GM19035 (cell line): ENCODE measurements at regions not wholly inside any gene's neighbourhood (a gene's known extent, or its start where the extent isn't known, plus 50 kb on each side); places are given as distances from the start of the nearest gene placed in this dataset.
A peak's percentile ranks its signal among the peaks of the same experiment; 100 is the strongest.

Experiments
- ATAC-seq: cut with Tn5 transposase; IDR thresholded peaks from one replicate; pipeline ENCODE4 v1.9.1; 2021; ENCODE audit not compliant: unreplicated experiment

DNA sequence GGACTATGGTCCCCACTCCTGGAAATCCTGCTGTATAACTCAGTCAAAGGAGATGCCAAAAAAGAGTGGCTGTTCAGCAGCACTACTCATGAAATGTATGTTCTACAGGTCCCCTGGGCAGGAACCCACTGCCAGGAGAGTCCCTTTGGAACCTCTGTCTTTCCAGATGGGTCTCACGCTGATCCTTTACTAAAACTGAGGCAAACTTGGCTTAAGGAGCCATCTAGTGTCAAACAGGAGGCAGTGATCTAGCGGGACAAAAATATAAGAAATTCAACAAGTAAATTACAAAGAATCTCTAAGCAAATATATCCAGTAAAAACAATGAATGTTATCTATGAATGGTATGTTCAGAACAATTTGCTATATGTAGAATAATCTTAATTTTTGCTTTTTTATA is 80.5 kb upstream of the PRMT6 start:
- ATAC-seq: no peak

DNA sequence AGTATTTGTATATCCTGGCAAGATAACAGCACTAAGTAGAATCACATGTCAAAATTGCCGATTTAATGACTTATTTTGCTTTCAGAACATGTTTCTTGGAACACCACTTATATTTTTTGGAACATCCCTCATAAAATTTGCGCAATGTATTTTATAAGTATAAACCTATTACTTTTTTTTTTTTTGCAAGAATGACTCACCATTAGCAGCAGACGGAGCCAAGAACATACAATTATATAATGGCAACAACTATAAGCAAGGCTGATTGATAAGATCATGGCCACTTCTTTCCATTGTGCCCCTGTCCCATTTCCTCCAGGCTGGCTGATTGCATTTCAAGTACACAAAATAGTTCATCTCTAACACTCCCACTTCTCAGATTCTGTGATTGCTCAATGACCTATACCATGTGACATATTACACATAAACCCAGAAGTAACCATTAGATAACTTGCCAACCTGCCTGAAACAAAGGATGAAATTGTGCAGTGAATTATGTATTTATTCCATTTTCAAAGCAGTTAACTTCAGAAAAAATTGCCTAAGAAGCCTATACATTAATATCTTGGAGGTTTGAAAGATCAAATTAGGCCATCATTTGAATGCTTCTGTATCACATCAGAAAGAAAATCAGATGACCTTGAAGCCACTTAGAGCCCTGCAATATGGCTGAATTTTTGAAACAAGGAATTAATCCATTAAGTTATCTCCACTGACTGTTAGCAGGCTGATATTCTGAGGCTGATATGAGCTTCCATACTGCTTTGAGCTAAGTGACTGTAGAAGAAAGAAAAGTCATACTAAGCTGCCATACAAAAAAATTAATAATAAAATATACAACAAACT is 77.8 kb upstream of the PRMT6 start:
- ATAC-seq: no peak

DNA sequence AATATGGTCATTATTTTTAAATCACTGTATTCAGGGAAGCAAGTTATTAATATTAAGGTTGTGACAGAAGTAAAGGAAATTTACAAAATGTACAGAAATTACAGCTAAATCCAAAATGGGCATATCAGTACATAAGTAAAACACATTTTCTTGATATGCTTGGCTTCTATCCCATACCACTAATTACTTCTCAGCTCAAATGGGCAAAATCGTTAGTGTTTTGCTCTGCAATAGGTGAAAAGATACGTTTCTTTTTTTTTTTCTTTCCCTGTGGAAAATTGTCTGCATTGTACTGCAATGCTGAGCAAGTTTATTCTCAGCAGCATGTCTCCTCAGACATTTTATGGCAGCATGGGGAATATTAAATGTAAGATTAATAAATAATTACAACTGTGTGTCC is 77.1 kb upstream of the PRMT6 start:
- ATAC-seq: no peak

DNA sequence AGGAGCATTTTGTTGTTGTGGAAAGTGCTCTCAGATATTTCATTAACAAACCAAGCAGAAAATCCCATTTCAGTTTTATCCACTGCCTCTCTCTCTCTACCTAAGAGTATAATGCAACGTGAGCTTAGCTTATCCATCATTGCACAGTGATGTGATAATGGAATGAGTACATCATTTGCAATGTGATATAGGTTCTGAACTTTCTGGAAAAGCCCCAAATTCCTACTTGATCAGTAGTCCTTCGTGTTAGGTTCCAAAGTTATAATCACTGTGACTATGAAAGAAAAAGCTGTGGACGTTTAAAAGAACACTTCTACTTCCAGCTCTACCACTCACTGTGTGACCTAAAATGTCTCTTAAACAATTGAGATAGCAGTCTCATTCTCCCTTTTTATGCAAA is 76.4 kb upstream of the PRMT6 start:
- ATAC-seq: no peak

DNA sequence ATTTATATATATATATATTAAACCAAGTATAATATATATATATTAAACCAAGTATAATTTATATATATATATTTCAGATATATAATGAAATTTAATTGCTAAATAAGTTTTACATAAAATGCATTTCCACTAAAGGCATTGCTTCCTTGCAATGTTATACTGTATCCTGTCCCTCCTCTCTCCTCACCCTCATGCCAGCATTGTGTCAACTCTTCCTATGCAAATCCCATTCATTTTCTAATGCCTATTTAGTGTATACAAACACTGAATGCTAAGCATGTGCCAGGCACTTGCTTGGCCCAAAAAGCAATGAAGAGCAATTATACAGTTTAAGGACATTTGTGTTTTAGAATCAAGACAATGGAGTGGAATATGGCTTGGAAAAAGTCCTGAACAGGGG is 71.7 kb upstream of the PRMT6 start:
- ATAC-seq: no peak

DNA sequence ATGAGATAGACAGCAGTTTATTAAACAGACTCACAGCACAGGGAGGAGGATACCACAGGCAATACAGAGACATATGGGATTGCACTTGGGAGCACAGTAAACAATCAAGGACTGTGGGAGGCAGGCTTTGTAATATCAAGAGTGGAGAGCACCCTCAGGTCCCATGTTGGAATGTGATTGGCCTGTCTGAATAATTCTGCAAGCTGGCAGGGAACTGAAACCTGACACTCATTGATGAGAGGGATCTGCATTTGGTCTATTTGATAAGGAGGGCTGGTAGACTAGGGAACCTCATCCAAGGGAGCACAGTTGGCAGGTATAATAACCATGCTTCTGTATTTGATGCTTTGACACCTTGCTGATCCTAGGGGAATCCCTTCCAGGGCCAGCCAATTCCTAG is 69.9 kb upstream of the PRMT6 start:
- ATAC-seq: no peak

DNA sequence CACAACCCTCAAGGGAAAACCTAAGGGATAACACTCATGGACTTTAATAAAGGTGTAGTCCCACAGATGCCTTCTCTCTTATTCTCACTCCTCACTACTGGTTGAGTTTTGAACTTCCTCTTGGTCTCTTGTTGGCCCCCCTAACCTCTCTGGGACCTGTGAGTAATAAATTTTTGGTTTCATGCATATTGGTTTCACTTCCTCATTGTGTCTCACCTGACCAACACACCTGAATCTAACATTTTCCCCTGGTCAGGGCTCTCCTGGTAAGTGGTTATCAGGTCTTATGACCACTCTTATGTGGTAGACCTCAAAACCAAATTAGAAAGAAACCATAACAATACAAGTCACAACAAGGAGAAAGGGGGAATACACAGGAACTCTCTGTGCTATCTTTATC is 60.5 kb upstream of the PRMT6 start:
- ATAC-seq: peak; percentile 94

DNA sequence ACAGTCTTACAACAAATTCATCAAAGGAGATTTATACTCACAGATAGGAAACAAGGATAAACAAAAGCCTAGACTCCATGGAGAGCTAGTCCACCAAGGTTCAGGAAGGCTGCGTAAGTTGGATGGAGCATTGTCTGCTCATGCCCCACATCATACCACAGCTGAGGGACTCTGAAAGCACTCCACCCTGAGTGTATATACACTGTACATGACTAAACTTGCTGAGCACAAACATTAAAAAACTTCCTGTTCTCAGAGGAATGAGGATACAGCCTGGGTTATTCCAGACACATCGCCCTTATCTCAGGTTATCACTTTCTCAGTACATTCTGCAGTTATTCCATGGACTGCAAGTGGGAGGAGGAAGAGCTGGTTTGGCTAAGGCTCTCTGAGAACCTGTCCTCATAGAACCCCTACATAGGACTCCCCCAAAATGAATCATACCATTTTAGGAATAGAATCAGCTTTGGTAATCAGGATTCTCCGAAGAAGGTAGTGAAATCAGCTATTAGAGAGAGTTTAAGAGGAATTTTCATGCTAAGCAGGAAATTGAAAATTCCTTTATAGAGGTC is 58.0 kb upstream of the PRMT6 start:
- ATAC-seq: no peak

DNA sequence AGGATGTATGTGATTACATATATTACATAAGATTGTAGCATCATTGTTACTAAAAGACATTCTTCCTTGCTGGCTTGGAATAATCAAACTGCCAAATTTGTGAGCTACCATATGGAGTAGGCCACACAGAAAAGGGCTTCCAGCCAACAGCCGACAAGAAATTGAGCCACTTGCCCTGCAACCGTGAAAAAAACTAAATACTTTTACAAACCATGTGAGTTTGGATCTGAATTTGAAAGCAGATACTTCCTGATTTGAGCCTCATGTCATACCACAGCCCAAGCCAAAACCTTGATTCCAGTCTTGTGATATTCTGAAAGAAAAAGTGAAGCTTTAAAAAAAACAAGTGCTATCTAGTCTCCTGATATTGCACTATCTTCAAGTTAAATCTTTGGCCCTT is 55.6 kb upstream of the PRMT6 start:
- ATAC-seq: no peak

DNA sequence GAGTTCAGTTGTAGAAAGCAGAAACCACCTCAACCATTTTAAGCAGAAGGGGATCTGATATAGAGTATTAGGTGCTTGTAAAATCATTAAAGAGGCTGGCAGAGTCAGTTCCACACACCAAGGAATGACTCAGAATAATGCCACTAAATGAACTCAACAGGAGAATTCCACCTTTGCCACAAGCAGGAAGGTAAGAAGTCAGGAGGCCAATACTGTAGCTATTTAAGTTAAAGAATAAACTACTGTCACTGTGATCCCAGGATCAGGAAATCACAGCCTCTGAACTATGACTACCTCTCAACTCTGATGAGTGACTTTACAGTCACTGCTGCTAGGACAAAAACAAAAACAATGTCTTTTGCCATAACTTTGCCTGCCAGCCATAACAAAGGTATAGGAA is 52.5 kb upstream of the PRMT6 start:
- no peak for ATAC-seq

DNA sequence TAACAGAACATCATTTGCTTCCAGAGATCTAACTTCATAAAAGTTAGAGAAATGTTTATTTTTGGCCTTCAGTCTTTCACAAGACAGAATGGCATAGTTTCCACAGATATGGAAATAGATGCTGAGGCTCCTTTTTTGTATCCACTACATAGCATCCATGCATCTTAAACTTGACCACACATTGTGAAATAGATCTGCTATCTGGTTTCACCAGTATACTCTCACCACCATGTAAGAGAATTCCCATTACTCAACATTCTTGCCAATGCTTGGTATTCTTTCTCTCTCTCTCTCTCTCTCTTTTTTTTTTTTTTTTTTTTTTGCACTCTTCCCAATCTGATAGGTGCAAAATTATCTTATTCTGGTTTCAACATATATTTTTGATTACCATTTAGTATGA is 52.1 kb upstream of the PRMT6 start:
- ATAC-seq: no peak
